ENCODE measurements at regions not wholly inside any gene's neighbourhood (a gene's known extent, or its start where the extent isn't known, plus 50 kb on each side); places are given as distances from the start of the nearest gene placed in this dataset.

DNA sequence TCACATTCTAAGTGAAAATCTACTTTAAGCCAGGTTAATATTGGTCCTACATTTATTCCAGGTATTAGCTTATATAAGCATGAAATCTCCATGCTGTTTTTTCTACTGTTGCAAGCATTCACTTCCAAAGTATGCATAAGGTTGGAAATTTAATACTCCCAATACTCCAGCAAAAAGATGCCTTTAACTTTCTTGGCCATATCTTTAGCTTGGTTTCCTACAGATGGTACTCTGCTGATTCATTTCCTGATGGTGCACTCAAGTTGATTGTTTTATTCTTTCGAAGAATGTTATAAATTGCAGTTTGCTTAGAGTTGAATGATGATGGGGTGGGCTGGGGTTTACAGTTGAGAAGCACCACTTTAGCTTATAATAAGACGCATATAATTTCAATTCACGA lies 330.2 kb downstream of the PTTG2 start:
- H3K36me3 ChIP-seq = no peaks in the 10 kb centered on the region
- H3K9me3 ChIP-seq = peaks cover 9% of the 10 kb centered on the region
- ATAC-seq = no peak
- TF ChIP-seq, protein P1, sequence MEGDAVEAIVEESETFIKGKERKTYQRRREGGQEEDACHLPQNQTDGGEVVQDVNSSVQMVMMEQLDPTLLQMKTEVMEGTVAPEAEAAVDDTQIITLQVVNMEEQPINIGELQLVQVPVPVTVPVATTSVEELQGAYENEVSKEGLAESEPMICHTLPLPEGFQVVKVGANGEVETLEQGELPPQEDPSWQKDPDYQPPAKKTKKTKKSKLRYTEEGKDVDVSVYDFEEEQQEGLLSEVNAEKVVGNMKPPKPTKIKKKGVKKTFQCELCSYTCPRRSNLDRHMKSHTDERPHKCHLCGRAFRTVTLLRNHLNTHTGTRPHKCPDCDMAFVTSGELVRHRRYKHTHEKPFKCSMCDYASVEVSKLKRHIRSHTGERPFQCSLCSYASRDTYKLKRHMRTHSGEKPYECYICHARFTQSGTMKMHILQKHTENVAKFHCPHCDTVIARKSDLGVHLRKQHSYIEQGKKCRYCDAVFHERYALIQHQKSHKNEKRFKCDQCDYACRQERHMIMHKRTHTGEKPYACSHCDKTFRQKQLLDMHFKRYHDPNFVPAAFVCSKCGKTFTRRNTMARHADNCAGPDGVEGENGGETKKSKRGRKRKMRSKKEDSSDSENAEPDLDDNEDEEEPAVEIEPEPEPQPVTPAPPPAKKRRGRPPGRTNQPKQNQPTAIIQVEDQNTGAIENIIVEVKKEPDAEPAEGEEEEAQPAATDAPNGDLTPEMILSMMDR (IDR thresholded peaks at IDR 0.05) = no peak
- intact Hi-C loops (cut with DNase I) = no loop called here
- no peak overlapping the region for H3K27ac ChIP-seq
- H3K4me1 ChIP-seq = no peaks in the 10 kb centered on the region
- no peaks in the 10 kb centered on the region for H3K27me3 ChIP-seq (ENCODE audit: low read depth)
- DNase-seq = no peak
- no peak overlapping the region for H3K4me3 ChIP-seq

DNA sequence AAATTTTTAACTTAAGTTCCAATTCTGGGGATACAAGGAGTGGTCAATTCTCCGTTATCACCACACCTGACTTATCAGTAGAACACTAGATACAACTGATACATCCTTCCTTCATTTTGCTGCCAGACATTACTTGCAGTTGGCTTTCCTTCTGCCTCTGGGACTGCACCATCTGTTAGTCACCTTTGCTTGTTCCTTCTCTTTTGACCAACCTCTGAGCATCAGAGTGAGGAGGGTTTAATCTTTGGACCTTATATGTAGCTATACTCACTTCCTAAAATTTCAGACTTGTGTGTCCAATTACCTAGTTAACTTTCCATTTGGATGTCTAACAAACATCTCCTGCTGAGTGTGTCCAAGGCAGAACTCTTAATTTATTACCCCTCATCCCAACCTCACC lies 330.7 kb downstream of the PTTG2 start:
- Histone ChIP-seq H3K9me3 (peaks cover 9% of the 10 kb centered on the region), H3K27me3 (ENCODE audit: low read depth) (no peaks in the 10 kb centered on the region), H3K36me3 (no peaks in the 10 kb centered on the region), H3K4me3 (no peak overlapping the region), H3K4me1 (no peaks in the 10 kb centered on the region), H3K27ac (no peak overlapping the region)
- DNase-seq (no peak), ATAC-seq (no peak)
- TF ChIP-seq, protein P1 (IDR thresholded peaks at IDR 0.05) = no peak
- intact Hi-C loops (cut with DNase I) = no loop called here

DNA sequence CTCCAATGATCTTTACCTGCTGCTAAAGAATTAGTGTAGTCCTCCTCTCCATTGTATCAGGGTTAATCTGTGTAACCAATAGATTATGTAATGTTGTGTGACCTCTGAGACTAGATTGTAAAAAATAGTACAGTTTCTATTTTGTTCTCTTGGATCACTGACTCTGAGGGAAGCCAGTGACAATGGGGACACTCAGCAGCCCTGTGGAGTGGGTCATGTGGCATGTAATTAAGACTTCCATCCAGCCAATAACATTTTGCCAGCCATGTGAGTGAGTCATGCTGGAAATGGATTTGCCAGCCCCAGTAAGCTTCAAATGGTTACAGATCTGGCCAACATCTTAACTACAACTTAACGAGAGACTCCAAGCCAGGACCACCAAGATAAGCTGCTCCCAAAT lies 332.3 kb downstream of the PTTG2 start:
- Histone ChIP-seq H3K9me3 (peaks cover 9% of the 10 kb centered on the region), H3K4me3 (no peak overlapping the region), H3K4me1 (no peaks in the 10 kb centered on the region), H3K27ac (no peak overlapping the region), H3K27me3 (ENCODE audit: low read depth) (no peaks in the 10 kb centered on the region), H3K36me3 (no peaks in the 10 kb centered on the region)
- intact Hi-C loops (cut with DNase I) = no loop called here
- no peak for DNase-seq
- no peak for ATAC-seq
- TF ChIP-seq, protein P1 (IDR thresholded peaks at IDR 0.05) = no peak

DNA sequence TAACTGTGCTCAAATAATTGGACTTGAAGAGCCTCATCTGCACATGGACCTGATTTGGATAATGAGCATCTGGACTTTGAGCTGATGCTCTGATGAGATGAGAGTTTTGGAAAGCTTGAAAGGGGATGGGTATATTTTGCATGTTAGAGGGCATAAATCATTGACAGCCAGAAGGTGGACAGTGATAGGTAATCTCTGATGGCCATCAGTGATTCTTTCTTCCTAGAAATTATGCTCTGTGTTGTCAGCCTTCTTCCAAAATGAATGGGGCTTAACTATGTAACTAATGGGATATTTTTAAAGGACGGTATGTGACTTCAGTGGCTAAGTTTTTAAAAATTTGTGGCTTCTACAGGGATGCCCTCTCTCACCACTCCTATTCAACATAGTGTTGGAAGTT lies 334.0 kb downstream of the PTTG2 start:
- H3K9me3 ChIP-seq = peaks cover 25% of the 10 kb centered on the region
- H3K4me1 ChIP-seq = no peaks in the 10 kb centered on the region
- intact Hi-C loops (cut with DNase I) = no loop called here
- H3K27ac ChIP-seq = no peak overlapping the region
- H3K4me3 ChIP-seq = no peak overlapping the region
- TF ChIP-seq, protein P1 (IDR thresholded peaks at IDR 0.05) = no peak
- no peaks in the 10 kb centered on the region for H3K36me3 ChIP-seq
- no peak for ATAC-seq
- DNase-seq = no peak
- H3K27me3 ChIP-seq (ENCODE audit: low read depth) = no peaks in the 10 kb centered on the region

DNA sequence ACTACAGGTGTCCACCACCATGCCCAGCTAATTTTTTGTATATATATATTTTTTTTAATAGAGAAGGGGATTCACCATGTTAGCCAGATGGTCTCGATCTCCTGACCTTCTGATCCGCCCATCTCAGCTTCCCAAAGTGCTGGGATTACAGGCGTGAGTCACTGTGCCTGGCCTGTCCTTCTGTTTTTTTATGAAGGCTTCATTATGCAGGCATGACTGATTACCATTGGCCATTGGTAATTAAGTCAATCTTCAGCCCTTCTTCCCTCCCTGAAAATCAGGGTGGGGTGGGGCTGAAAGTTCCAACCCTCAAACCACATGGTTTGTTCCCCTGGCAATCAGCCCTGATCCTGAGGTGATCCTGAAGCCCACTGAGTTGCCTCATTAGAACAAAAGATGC lies 336.9 kb downstream of the PTTG2 start:
- ATAC-seq (no peak), DNase-seq (no peak)
- Histone ChIP-seq H3K27ac (no peak overlapping the region), H3K9me3 (peaks cover 29% of the 10 kb centered on the region), H3K4me1 (no peaks in the 10 kb centered on the region), H3K27me3 (ENCODE audit: low read depth) (no peaks in the 10 kb centered on the region), H3K4me3 (no peak overlapping the region), H3K36me3 (no peaks in the 10 kb centered on the region)
- intact Hi-C loops (cut with DNase I) = no loop called here
- TF ChIP-seq, protein P1 (IDR thresholded peaks at IDR 0.05) = no peak

All from lower lobe of right lung (tissue), 2 donors.